AG10803 (cell line): ENCODE measurements at regions not wholly inside any gene's neighbourhood (a gene's known extent, or its start where the extent isn't known, plus 50 kb on each side); places are given as distances from the start of the nearest gene placed in this dataset.
"Not testable (repeated sequence)": the region's sequence is repeated elsewhere in the genome, so short reads cannot be mapped to it uniquely, and the experiment has no call there.

Experiments
- DNase-seq: peaks from one replicate; pipeline ENCODE4 v3.0.0; 2010; ENCODE audit warnings: low read depth
- H3K4me3 ChIP-seq: 2 replicates; pipeline ENCODE4 v1.5.1; 2011; ENCODE audit warnings: mild to moderate bottlenecking, low read length, control low read depth
- CTCF ChIP-seq: conservative IDR thresholded peaks from 2 replicates; pipeline ENCODE4 v1.5.1; 2011; ENCODE audit warnings: mild to moderate bottlenecking, low read length, control low read depth, inconsistent platforms

- no peak overlapping the region for H3K4me3 ChIP-seq
- no peak for DNase-seq
- no peak for TF ChIP-seq CTCF
Observed at GRCh38 chr1:191414981-191415640, 743.2 kb upstream of the RGS18 start.

- no peak for TF ChIP-seq CTCF
- no peak for DNase-seq
- H3K4me3 ChIP-seq = no peak overlapping the region
Observed at GRCh38 chr1:191419842-191420241, 738.4 kb upstream of the RGS18 start.

DNA sequence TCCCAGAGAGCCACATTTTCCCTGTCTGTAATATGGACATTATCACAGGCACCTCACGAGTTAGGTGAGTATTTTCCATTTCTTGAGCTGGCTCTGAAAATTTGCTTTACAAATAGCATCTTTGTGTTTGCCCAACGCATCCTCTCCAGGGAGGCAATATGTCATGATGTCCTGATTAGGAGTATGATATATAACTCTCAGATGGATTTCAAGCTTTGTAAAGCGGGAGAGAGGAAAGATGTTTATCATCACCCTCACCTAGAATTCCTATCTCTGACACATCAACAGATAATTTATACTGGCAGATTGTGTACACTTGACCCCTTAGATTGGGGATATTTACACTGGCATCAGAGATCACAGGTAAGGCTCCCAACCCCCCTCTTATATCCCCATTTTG is 730.7 kb upstream of the RGS18 start:
- TF ChIP-seq CTCF = no peak
- no peak overlapping the region for H3K4me3 ChIP-seq
- no peak for DNase-seq

- no peak for DNase-seq
- no peak overlapping the region for H3K4me3 ChIP-seq
- TF ChIP-seq CTCF = no peak
Observed at GRCh38 chr1:191432817-191433216, 725.4 kb upstream of the RGS18 start.

DNA sequence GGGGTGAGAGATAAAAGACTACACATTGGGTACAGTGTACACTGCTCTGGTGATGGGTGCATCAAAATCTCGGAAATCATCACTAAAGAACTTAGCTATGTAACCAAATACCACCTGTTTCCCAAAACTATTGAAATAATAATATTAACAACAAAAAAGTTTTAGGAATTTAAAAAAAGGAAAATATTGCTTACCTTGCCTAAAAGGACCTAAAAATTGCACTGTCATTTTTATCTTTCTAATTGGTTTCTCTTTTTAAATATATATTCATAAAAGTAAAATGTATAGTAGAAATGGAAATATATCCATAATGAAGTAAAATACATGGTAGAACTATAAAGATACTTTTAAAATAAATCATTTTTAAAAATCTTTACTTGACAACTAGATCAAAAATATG is 719.3 kb upstream of the RGS18 start:
- no peak for TF ChIP-seq CTCF
- no peak for DNase-seq
- no peak overlapping the region for H3K4me3 ChIP-seq

DNA sequence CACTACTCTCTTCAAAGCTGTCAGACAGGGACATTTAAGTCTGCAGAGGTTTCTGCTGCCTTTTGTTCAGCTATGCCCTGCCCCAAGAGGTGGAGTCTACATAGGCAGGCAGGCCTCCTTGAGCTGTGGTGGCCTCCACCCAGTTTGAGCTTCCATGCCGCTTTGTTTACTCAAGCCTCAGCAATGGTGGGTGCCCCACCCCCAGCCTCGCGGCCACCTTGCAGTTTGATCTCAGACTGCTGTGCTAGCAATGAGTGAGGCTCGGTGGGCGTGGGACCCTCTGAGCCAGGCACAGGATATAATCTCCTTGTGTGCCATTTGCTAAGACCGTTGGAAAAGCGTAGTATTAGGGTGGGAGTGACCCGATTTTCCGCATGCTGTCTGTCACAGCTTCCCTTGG is 710.0 kb upstream of the RGS18 start:
- DNase-seq, H3K4me3 ChIP-seq: not testable (repeated sequence)

DNA sequence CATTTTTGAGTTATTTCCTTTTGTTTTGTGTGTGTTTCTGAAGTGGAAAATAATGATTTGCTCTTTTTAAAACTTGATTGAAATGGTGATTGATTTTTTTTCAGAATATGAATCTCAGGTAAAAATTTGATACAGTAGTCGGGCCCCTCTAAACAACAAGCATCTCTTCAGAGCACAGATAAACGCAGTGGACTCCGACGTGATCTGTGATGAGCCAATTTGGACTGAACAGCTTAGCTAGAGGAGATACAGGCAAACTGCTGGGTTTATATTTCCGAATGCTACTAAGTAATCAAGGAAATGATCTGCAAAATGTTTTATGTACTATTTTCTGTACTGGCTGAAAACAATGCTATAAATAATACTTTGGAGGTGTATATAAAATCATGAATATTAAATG is 705.7 kb upstream of the RGS18 start:
- no peak overlapping the region for H3K4me3 ChIP-seq
- DNase-seq = no peak
- no peak for TF ChIP-seq CTCF

GRCh38 chr1:191453487-191453886 is 704.8 kb upstream of the RGS18 start:
- TF ChIP-seq CTCF = no peak
- DNase-seq = no peak

More at GRCh38 chr1:191453487-191453886, 704.8 kb upstream of the RGS18 start:
- no peak overlapping the region for H3K4me3 ChIP-seq
